Skeletal muscle satellite cell (primary cell): ENCODE measurements at regions not wholly inside any gene's neighbourhood (a gene's known extent, or its start where the extent isn't known, plus 50 kb on each side); places are given as distances from the start of the nearest gene placed in this dataset.

Experiments used
- H3K27me3 ChIP-seq: 2 replicates; pipeline ENCODE4 v1.7.0; 2013; ENCODE audit warnings: low read length; ENCODE audit not compliant: control insufficient read depth, insufficient read depth
- H3K36me3 ChIP-seq: 2 replicates; pipeline ENCODE4 v1.7.0; 2013; ENCODE audit warnings: mild to moderate bottlenecking, control low read depth, low read length; ENCODE audit not compliant: insufficient read depth
- H3K4me1 ChIP-seq: 2 replicates; pipeline ENCODE4 v1.7.0; 2013; ENCODE audit warnings: low read length; ENCODE audit not compliant: control insufficient read depth, insufficient read depth
- H3K4me2 ChIP-seq: 2 replicates; pipeline ENCODE4 v1.7.0; 2013; ENCODE audit warnings: mild to moderate bottlenecking, low read length
- H3K4me3 ChIP-seq: 2 replicates; pipeline ENCODE4 v1.7.0; 2013; ENCODE audit warnings: low read length
- H3K9ac ChIP-seq: 2 replicates; pipeline ENCODE4 v1.7.0; 2013; ENCODE audit warnings: mild to moderate bottlenecking, low read depth, low read length, moderate library complexity
- H3K9me3 ChIP-seq: replicated peaks from 2 replicates; pipeline ENCODE4 v1.7.0; 2013; ENCODE audit warnings: mild to moderate bottlenecking, control low read depth, low read length

DNA sequence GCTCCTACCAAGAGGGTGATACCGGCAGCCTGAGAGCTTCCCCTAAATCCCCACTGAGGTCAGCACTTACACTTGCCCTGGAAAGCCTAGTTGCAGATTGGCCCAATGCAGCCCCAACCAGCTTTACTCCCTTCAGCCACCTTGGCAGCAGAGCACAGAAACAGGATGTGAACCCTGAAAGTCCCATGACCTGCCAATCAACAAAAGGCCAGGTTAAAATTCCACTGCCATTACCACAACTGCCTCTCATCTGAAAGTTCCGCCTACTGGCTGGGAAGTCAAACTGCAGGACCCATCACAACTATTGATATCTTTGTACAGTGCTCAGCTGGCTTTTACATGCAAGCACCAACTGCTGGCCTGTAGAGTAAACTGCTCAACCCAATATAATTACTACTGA lies 156.2 kb downstream of the ZMAT3 start:
- H3K4me2 ChIP-seq = no peak overlapping the region
- no peaks in the 10 kb centered on the region for H3K4me1 ChIP-seq
- H3K4me3 ChIP-seq = no peak overlapping the region
- no peak overlapping the region for H3K9ac ChIP-seq
- H3K36me3 ChIP-seq = no peaks in the 10 kb centered on the region
- H3K27me3 ChIP-seq = no peaks in the 10 kb centered on the region
- H3K9me3 ChIP-seq = peaks cover 5% of the 10 kb centered on the region

DNA sequence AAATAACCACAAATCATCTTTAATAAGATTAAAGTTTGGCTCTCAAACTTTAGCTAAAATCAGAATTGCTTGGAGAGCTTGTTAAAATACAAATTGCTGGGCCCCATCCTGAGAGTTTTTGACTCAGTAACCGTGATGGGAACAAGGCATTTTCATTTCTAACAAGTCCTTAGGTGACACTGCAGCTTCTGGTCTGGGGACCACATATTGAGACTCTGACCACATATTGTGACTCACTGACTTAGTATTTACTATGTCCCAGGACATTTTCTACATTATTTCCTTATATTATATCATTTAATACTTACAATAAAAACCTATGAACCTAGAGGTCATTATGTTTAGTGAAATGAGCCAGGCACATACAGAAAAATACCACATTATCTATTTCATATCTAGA lies 164.5 kb downstream of the ZMAT3 start:
- H3K4me1 ChIP-seq = no peaks in the 10 kb centered on the region
- no peak overlapping the region for H3K4me2 ChIP-seq
- no peak overlapping the region for H3K9ac ChIP-seq
- H3K27me3 ChIP-seq = no peaks in the 10 kb centered on the region
- no peak overlapping the region for H3K4me3 ChIP-seq
- no peaks in the 10 kb centered on the region for H3K36me3 ChIP-seq
- no peaks in the 10 kb centered on the region for H3K9me3 ChIP-seq

DNA sequence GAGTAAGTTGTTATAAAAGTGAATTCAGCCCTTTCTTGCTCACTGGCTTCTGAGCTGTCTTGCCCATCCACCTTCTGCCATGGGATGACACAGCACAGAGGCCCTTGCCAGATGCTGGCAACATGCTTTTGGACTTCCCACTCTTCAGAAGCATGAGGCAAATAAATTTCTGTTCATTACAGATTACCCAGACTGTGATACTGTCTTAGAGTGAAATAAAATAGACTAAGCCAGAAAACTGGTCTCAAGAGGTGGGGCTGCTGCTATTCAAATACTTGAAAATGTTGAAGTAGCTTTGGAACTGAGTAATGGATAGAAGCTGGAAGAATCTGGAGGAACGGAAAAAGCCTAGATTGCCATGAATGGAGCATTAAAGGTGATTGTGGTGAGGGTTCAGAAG lies 170.4 kb downstream of the ZMAT3 start:
- Histone ChIP-seq H3K36me3 (no peaks in the 10 kb centered on the region), H3K4me3 (no peak overlapping the region), H3K4me1 (no peaks in the 10 kb centered on the region), H3K9me3 (no peaks in the 10 kb centered on the region), H3K9ac (no peak overlapping the region), H3K4me2 (no peak overlapping the region), H3K27me3 (no peaks in the 10 kb centered on the region)

DNA sequence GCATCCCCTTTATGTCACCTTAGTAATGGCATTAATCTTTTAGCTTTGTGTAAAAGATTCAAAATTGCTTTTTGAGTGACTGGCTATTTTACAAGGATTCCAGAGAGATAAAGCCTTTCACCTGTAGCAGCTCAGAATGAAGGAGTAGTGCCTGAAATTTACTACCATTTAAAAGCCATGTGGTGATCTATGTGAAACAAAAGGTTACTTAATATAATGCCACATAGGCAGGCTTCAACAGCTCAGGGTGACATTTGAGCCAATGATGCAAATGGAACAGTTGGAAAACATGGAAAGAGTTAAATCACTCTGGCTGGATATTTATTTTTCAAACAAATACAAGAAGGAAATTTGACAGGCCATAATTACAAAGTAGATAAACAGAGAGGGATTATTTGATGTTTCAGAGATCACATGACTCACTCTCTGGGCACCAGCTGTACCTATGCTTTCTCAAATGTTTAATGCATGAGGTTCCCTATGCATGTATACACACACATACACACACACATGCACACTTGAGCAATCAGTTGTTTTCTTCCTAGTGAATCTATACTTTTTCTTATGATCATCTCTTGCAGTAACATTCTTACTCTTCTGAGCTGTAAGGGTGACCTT lies 171.5 kb downstream of the ZMAT3 start:
- Histone ChIP-seq H3K9ac (no peak overlapping the region), H3K27me3 (no peaks in the 10 kb centered on the region), H3K4me1 (no peaks in the 10 kb centered on the region), H3K36me3 (no peaks in the 10 kb centered on the region), H3K4me2 (no peak overlapping the region), H3K4me3 (no peak overlapping the region), H3K9me3 (no peaks in the 10 kb centered on the region)

GRCh38 chr3:178895178-178895789 lies 176.3 kb downstream of the ZMAT3 start:
- H3K4me2 ChIP-seq = no peak overlapping the region
- H3K27me3 ChIP-seq = no peaks in the 10 kb centered on the region
- no peak overlapping the region for H3K4me3 ChIP-seq
- H3K9me3 ChIP-seq = no peaks in the 10 kb centered on the region
- H3K36me3 ChIP-seq = no peaks in the 10 kb centered on the region
- H3K9ac ChIP-seq = no peak overlapping the region
- H3K4me1 ChIP-seq = no peaks in the 10 kb centered on the region
